Uterus (tissue), 3 donors: ENCODE measurements at regions not wholly inside any gene's neighbourhood (a gene's known extent, or its start where the extent isn't known, plus 50 kb on each side); places are given as distances from the start of the nearest gene placed in this dataset.
A peak's percentile ranks its signal among the peaks of the same experiment; 100 is the strongest.

Experiments
- DNase-seq, 2 donors: peaks; one replicate each; pipeline ENCODE4 v3.0.0-alpha.2; 2019 to 2020
- H3K27ac ChIP-seq, 2 donors: fragments of 200-600 bp; sonication (generic); 1 replicate in 1 of 2; 2 replicates in 1 of 2; pipeline ENCODE4 v1.5.1; 2016 to 2018
- H3K27me3 ChIP-seq, 2 donors: fragments of 200-600 bp; sonication (generic); one replicate each; pipeline ENCODE4 v1.5.1; 2018 to 2019; ENCODE audit warnings: control low read depth in 1 of 2
- H3K36me3 ChIP-seq, 2 donors: fragments of 200-600 bp; sonication (generic); one replicate each; pipeline ENCODE4 v1.5.1; 2019; ENCODE audit warnings: control low read depth in 1 of 2
- H3K4me1 ChIP-seq, 2 donors: fragments of 200-600 bp; sonication (generic); one replicate each; pipeline ENCODE4 v1.5.1; 2018 to 2019; ENCODE audit warnings: control low read depth in 1 of 2
- H3K4me3 ChIP-seq, 2 donors: fragments of 200-600 bp; sonication (generic); 1 replicate in 1 of 2; 2 replicates in 1 of 2; pipeline ENCODE4 v1.5.1; 2018 to 2019; ENCODE audit warnings: mild to moderate bottlenecking in 1 of 2
- H3K9me3 ChIP-seq, 2 donors: fragments of 200-600 bp; sonication (generic); one replicate each; pipeline ENCODE4 v1.5.1; 2019; ENCODE audit warnings: control low read depth in 1 of 2
- CTCF ChIP-seq, 4 experiments: fragments of 200-600 bp in 2 of 4; fragments of 450-650 bp in 2 of 4; sonication (generic) in 2 of 4; IDR thresholded peaks; one replicate each; pipeline ENCODE4 v1.5.1; 2016 to 2019; ENCODE audit warnings: antibody characterized with exemption in 4 of 4, mild to moderate bottlenecking in 2 of 4, moderate library complexity in 1 of 4
- POLR2A ChIP-seq, 2 donors: fragments of 450-650 bp; IDR thresholded peaks; one replicate each; pipeline ENCODE4 v1.6.1; 2016; ENCODE audit warnings: antibody characterized with exemption in 2 of 2, mild to moderate bottlenecking in 1 of 2, moderate library complexity in 1 of 2
- intact Hi-C: fragments of 100-400 bp; cut with DNase I; formaldehyde crosslinking; loops from one replicate; pipeline ENCODE4 v1.15.1; 2023; ENCODE audit warnings: low total_unique reads
- donor health status: DM: yes; HTN: yes; CAD: no.

GRCh38 chr2:120673571-120674061 lies 62.1 kb upstream of the GLI2 start:
- Histone ChIP-seq H3K4me3 (no peak overlapping the region), H3K9me3 (no peaks in the 10 kb centered on the region), H3K4me1 (no peaks in the 10 kb centered on the region), H3K27me3 (no peaks in the 10 kb centered on the region), H3K27ac (no peak overlapping the region), H3K36me3 (no peaks in the 10 kb centered on the region)
- TF ChIP-seq CTCF (IDR thresholded peaks at IDR 0.05) (no peak), POLR2A (IDR thresholded peaks at IDR 0.05) (no peak)
- intact Hi-C loops: no loop called here
- DNase-seq: no peak

- H3K27me3 ChIP-seq: no peaks in the 10 kb centered on the region
- no peaks in the 10 kb centered on the region for H3K36me3 ChIP-seq
- no peaks in the 10 kb centered on the region for H3K4me1 ChIP-seq
- no peak overlapping the region for H3K27ac ChIP-seq
- no peak overlapping the region for H3K4me3 ChIP-seq
- no peak for DNase-seq
- no peaks in the 10 kb centered on the region for H3K9me3 ChIP-seq
- intact Hi-C loops: loop anchor here (5.0 kb wide), 1 partner anchor 332 kb away; no protein-coding TSS in a partner anchor
- no peak for TF ChIP-seq CTCF (IDR thresholded peaks at IDR 0.05)
- no peak for TF ChIP-seq POLR2A (IDR thresholded peaks at IDR 0.05)
These were observed 61.2 kb upstream of the GLI2 start for GRCh38 chr2:120674246-120675170.

- peak; percentile 38 to 45 for DNase-seq
- H3K4me1 ChIP-seq: no peaks in the 10 kb centered on the region
These were observed 60.1 kb upstream of the GLI2 start for GRCh38 chr2:120675460-120676130.

GRCh38 chr2:120677221-120677620 lies 58.4 kb upstream of the GLI2 start:
- DNase-seq: no peak
- no peaks in the 10 kb centered on the region for H3K36me3 ChIP-seq
- intact Hi-C loops: loop anchor here (5.0 kb wide), 1 partner anchor 335 kb away; no protein-coding TSS in a partner anchor
- no peak overlapping the region for H3K4me3 ChIP-seq
- no peaks in the 10 kb centered on the region for H3K4me1 ChIP-seq
- no peaks in the 10 kb centered on the region for H3K9me3 ChIP-seq
- no peak for TF ChIP-seq CTCF (IDR thresholded peaks at IDR 0.05)
- TF ChIP-seq POLR2A (IDR thresholded peaks at IDR 0.05): no peak
- H3K27me3 ChIP-seq: no peaks in the 10 kb centered on the region
- H3K27ac ChIP-seq: no peak overlapping the region

More at GRCh38 chr2:120675460-120676130, 60.1 kb upstream of the GLI2 start:
- no peak overlapping the region for H3K27ac ChIP-seq
- no peak overlapping the region for H3K4me3 ChIP-seq
- intact Hi-C loops: loop anchor here (5.0 kb wide), 1 partner anchor 333 kb away; no protein-coding TSS in a partner anchor
- no peaks in the 10 kb centered on the region for H3K36me3 ChIP-seq
- H3K9me3 ChIP-seq: no peaks in the 10 kb centered on the region
- TF ChIP-seq CTCF (IDR thresholded peaks at IDR 0.05): peak; percentile 57 to 70 (median 60)
- no peak for TF ChIP-seq POLR2A (IDR thresholded peaks at IDR 0.05)
- no peaks in the 10 kb centered on the region for H3K27me3 ChIP-seq
